IMR-90 (cell line): ENCODE measurements at regions not wholly inside any gene's neighbourhood (a gene's known extent, or its start where the extent isn't known, plus 50 kb on each side); places are given as distances from the start of the nearest gene placed in this dataset.

Source experiments
- ATAC-seq: fragments of 200-7000 bp; cut with Tn5 transposase; 2 replicates; pipeline ENCODE4 v1.9.1; 2020; ENCODE audit warnings: low read depth, mild to moderate bottlenecking, moderate library complexity
- BruUV-seq: library from RNA; stranded (reverse); fragments of 400-500 nt; replicated peaks from 2 replicates; lab custom pipeline; 2021; lab: Mats Ljungman, UMichigan
- CTCF ChIA-PET: fragments of 300-600 bp; formaldehyde crosslinking; extraction: SDS; loops from one replicate; lab custom pipeline; 2021; ENCODE audit warnings: antibody characterized with exemption; lab: Yijun Ruan, JAX
- POLR2A ChIA-PET: fragments of 300-600 bp; sonication (Branson Sonifier 250); formaldehyde crosslinking; loops from one replicate; lab custom pipeline; 2022; ENCODE audit warnings: antibody characterized with exemption; ENCODE audit not compliant: unreplicated experiment; lab: Charles Lee
- DNase-seq: peaks from one replicate; pipeline ENCODE4 v3.0.0; 2013
- H2AFZ ChIP-seq: replicated peaks from 2 replicates; pipeline ENCODE3; 2013; ENCODE audit warnings: low read length, mild to moderate bottlenecking; ENCODE audit not compliant: poor library complexity
- H2AK5ac ChIP-seq: 2 replicates; pipeline ENCODE4 v1.6.1; 2013; ENCODE audit warnings: low read depth, low read length, inconsistent platforms
- H2AK9ac ChIP-seq: replicated peaks from 2 replicates; pipeline ENCODE3; 2013; ENCODE audit warnings: mild to moderate bottlenecking, low read depth, low read length, moderate library complexity; ENCODE audit not compliant: poor library complexity
- H2BK120ac ChIP-seq: 2 replicates; pipeline ENCODE4 v1.6.1; 2013; ENCODE audit warnings: low read depth, low read length, inconsistent platforms
- H2BK15ac ChIP-seq: 3 replicates; pipeline ENCODE4 v1.6.1; 2013; ENCODE audit warnings: low read depth, low read length, inconsistent platforms
- H2BK20ac ChIP-seq: 2 replicates; pipeline ENCODE4 v1.6.1; 2013; ENCODE audit warnings: low read depth, mild to moderate bottlenecking, inconsistent platforms, low read length, moderate library complexity
- H2BK5ac ChIP-seq: 2 replicates; pipeline ENCODE4 v1.6.1; 2013; ENCODE audit warnings: mild to moderate bottlenecking, low read depth, low read length, inconsistent platforms; ENCODE audit not compliant: poor library complexity, severe bottlenecking
- H3K14ac ChIP-seq: replicated peaks from 2 replicates; pipeline ENCODE4 v1.6.1; 2013; ENCODE audit warnings: low read depth, low read length, inconsistent platforms
- H3K18ac ChIP-seq: 2 replicates; pipeline ENCODE4 v1.6.1; 2013; ENCODE audit warnings: low read depth, low read length, control low read depth
- H3K23ac ChIP-seq: 2 replicates; pipeline ENCODE4 v1.6.1; 2013; ENCODE audit warnings: low read depth, low read length, inconsistent platforms
- H3K27ac ChIP-seq: 2 replicates; pipeline ENCODE4 v1.5.1; 2013; ENCODE audit warnings: mild to moderate bottlenecking, control low read depth, low read length; ENCODE audit not compliant: insufficient read depth
- H3K27me3 ChIP-seq: 2 replicates; pipeline ENCODE4 v1.6.1; 2013; ENCODE audit warnings: low read length; ENCODE audit not compliant: control insufficient read depth, insufficient read depth
- H3K36me3 ChIP-seq: 2 replicates; pipeline ENCODE4 v1.6.1; 2013; ENCODE audit warnings: low read length, mixed read lengths; ENCODE audit not compliant: control insufficient read depth, insufficient read depth
- H3K4ac ChIP-seq: 2 replicates; pipeline ENCODE4 v1.6.1; 2013; ENCODE audit warnings: low read depth, low read length, inconsistent platforms
- H3K4me1 ChIP-seq: 2 replicates; pipeline ENCODE4 v1.6.1; 2013; ENCODE audit warnings: low read length, mixed read lengths; ENCODE audit not compliant: control insufficient read depth, insufficient read depth
- H3K4me2 ChIP-seq: 2 replicates; pipeline ENCODE4 v1.6.1; 2013; ENCODE audit warnings: low read depth, mild to moderate bottlenecking, control low read depth, low read length, moderate library complexity
- H3K4me3 ChIP-seq: 2 replicates; pipeline ENCODE4 v1.5.1; 2013; ENCODE audit warnings: low read depth, mild to moderate bottlenecking, control low read depth, low read length, moderate library complexity; ENCODE audit not compliant: insufficient read depth
- H3K56ac ChIP-seq: 2 replicates; pipeline ENCODE4 v1.6.1; 2013; ENCODE audit warnings: low read length, inconsistent platforms; ENCODE audit not compliant: insufficient read depth; ENCODE audit errors: extremely low read depth
- H3K79me1 ChIP-seq, 2 experiments: 2 replicates each; pipeline ENCODE4 v1.6.1; 2013; ENCODE audit warnings: low read length in 2 of 2, inconsistent platforms in 1 of 2, low read depth in 1 of 2
- H3K9ac ChIP-seq: 2 replicates; pipeline ENCODE4 v1.6.1; 2013; ENCODE audit warnings: low read depth, low read length, control low read depth
- H3K9me1 ChIP-seq: 2 replicates; pipeline ENCODE4 v1.6.1; 2013; ENCODE audit warnings: low read length, inconsistent platforms; ENCODE audit not compliant: insufficient read depth
- H3K9me3 ChIP-seq: 2 replicates; pipeline ENCODE4 v1.6.1; 2013; ENCODE audit warnings: low read length; ENCODE audit not compliant: control insufficient read depth, insufficient read depth
- H4K20me1 ChIP-seq: 2 replicates; pipeline ENCODE4 v1.6.1; 2013; ENCODE audit warnings: low read length, inconsistent platforms; ENCODE audit not compliant: insufficient read depth
- H4K5ac ChIP-seq: 2 replicates; pipeline ENCODE4 v1.6.1; 2013; ENCODE audit warnings: mild to moderate bottlenecking, low read depth, low read length, control low read depth
- H4K8ac ChIP-seq, 2 experiments: 2 replicates each; pipeline ENCODE4 v1.6.1; 2013; ENCODE audit warnings: low read depth in 2 of 2, low read length in 2 of 2, control low read depth in 1 of 2, inconsistent platforms in 1 of 2
- H4K91ac ChIP-seq: 2 replicates; pipeline ENCODE4 v1.6.1; 2013; ENCODE audit warnings: low read depth, low read length, inconsistent platforms; ENCODE audit not compliant: insufficient read depth
- BHLHE40 ChIP-seq: fragments of 150-350 bp; IDR thresholded peaks from 2 replicates; pipeline ENCODE4 v1.6.1; 2016; ENCODE audit warnings: mild to moderate bottlenecking, low read depth, low read length
- CEBPB ChIP-seq: IDR thresholded peaks from 2 replicates; pipeline ENCODE4 v1.6.1; 2012; ENCODE audit warnings: low read depth, low read length, improper control_type of control experiment
- CHD1 ChIP-seq: IDR thresholded peaks from 2 replicates; pipeline ENCODE4 v1.6.1; 2012; ENCODE audit warnings: low read depth, low read length, improper control_type of control experiment
- FOS ChIP-seq: fragments of 150-350 bp; IDR thresholded peaks from 2 replicates; pipeline ENCODE4 v1.6.1; 2016; ENCODE audit warnings: low read depth, low read length
- MAFK ChIP-seq: IDR thresholded peaks from 2 replicates; pipeline ENCODE4 v1.6.1; 2012; ENCODE audit warnings: low read depth, low read length, improper control_type of control experiment
- MAZ ChIP-seq: IDR thresholded peaks from 2 replicates; pipeline ENCODE4 v1.6.1; 2012; ENCODE audit warnings: low read depth, mild to moderate bottlenecking, low read length, improper control_type of control experiment, moderate library complexity, borderline replicate concordance
- MXI1 ChIP-seq: IDR thresholded peaks from 2 replicates; pipeline ENCODE4 v1.6.1; 2012; ENCODE audit warnings: low read depth, mild to moderate bottlenecking, low read length, moderate library complexity, borderline replicate concordance
- POLR2A ChIP-seq: IDR thresholded peaks from 2 replicates; pipeline ENCODE4 v1.6.1; 2012; ENCODE audit warnings: mild to moderate bottlenecking, low read depth, low read length
- RAD21 ChIP-seq: IDR thresholded peaks from 2 replicates; pipeline ENCODE4 v1.6.1; 2012; ENCODE audit warnings: low read length, improper control_type of control experiment
- RCOR1 ChIP-seq: IDR thresholded peaks from 2 replicates; pipeline ENCODE4 v1.6.1; 2012; ENCODE audit warnings: mild to moderate bottlenecking, low read length, improper control_type of control experiment; ENCODE audit not compliant: insufficient replicate concordance
- RFX5 ChIP-seq: IDR thresholded peaks from 2 replicates; pipeline ENCODE4 v1.8.0; 2012; ENCODE audit warnings: low read depth, mild to moderate bottlenecking, low read length, moderate library complexity
- SMC3 ChIP-seq: fragments of 150-350 bp; IDR thresholded peaks from 2 replicates; pipeline ENCODE4 v1.6.1; 2016; ENCODE audit warnings: low read depth, mild to moderate bottlenecking, antibody characterized with exemption, low read length, moderate library complexity
- USF2 ChIP-seq: fragments of 150-350 bp; IDR thresholded peaks from 2 replicates; pipeline ENCODE4 v1.6.1; 2017; ENCODE audit warnings: mild to moderate bottlenecking, antibody characterized with exemption, low read length, low read depth
- WGBS, 2 experiments: methylation state at CpG; one replicate each; pipeline versions ENCODE4 v1.1.5 to v1.1.7; 2013; ENCODE audit warnings: missing lambda C conversion rate in 2 of 2; ENCODE audit not compliant: insufficient read length in 1 of 2; ENCODE audit errors: extremely low coverage in 2 of 2; 5-methylcytosine and 5-hydroxymethylcytosine counted together
- dilution Hi-C: fragments of 300-500 bp; cut with HindIII; formaldehyde crosslinking; loops from one replicate; pipeline ENCODE4 v1.14.3; 2018; ENCODE audit warnings: low sequenced_read_pairs; ENCODE audit not compliant: unreplicated experiment
- in situ Hi-C: fragments of 300-500 bp; cut with MboI; formaldehyde crosslinking; loops from 3 replicates; pipeline ENCODE4 v1.14.3; 2019; ENCODE audit warnings: low sequenced_read_pairs, inconsistent platforms, mixed read lengths
- intact Hi-C: fragments of 100-400 bp; cut with micrococcal nuclease; formaldehyde crosslinking; loops from 2 replicates; pipeline ENCODE4 v1.10.0; 2022
- TF ChIP-seq, protein P1 (sequence below): conservative IDR thresholded peaks from 2 replicates; pipeline ENCODE4 v1.5.1; 2012; ENCODE audit warnings: mild to moderate bottlenecking, low read depth, low read length, improper control_type of control experiment
- TF ChIP-seq, protein P2 (sequence below): fragments of 150-350 bp; IDR thresholded peaks from 2 replicates; pipeline ENCODE4 v1.6.1; 2016; ENCODE audit warnings: low read depth, mild to moderate bottlenecking, low read length, moderate library complexity, borderline replicate concordance

DNA sequence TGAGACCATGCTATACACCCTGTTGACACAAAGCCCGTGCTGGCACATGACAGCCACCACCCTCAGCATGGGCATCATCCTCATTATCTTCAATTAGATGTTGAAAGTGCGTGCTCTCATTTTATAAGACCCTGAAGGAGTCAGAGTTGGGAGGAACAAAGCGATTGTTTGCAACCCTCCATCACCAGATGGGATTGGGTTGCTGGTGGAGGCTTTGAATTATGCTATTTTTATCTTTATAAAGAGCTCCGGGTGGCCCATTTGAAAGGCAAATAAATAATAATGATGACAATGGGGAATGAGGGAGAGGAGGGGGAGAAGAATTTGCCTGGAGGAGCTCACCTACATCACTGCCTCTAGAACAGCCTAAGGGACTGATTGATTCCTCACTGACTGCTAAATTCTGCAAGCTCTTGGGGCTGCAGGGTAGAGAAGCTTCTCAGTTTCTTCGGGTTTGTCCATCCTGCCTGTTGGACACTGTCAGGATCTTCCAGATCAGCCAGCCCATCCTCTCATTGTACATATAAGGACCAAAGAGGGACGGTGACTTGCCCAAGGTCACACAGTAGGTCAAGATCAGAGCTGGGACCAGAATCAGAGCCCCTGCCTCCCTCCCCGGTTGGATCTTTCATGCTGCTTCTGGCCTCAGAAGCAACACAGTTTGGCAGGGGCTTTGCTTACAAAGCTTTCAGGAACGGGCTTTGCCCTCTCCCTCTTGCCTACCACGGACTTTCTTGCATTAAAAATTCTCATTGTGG lies 130.9 kb upstream of the ZBTB40 start:
- H2AFZ ChIP-seq = no peak overlapping the region
- no peak overlapping the region for H2AK5ac ChIP-seq
- dilution Hi-C loops = no loop called here
- H3K4me3 ChIP-seq = no peak overlapping the region
- TF ChIP-seq, protein P1, sequence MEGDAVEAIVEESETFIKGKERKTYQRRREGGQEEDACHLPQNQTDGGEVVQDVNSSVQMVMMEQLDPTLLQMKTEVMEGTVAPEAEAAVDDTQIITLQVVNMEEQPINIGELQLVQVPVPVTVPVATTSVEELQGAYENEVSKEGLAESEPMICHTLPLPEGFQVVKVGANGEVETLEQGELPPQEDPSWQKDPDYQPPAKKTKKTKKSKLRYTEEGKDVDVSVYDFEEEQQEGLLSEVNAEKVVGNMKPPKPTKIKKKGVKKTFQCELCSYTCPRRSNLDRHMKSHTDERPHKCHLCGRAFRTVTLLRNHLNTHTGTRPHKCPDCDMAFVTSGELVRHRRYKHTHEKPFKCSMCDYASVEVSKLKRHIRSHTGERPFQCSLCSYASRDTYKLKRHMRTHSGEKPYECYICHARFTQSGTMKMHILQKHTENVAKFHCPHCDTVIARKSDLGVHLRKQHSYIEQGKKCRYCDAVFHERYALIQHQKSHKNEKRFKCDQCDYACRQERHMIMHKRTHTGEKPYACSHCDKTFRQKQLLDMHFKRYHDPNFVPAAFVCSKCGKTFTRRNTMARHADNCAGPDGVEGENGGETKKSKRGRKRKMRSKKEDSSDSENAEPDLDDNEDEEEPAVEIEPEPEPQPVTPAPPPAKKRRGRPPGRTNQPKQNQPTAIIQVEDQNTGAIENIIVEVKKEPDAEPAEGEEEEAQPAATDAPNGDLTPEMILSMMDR = no peak
- no peak for TF ChIP-seq CHD1
- no peak for TF ChIP-seq RCOR1
- TF ChIP-seq RFX5 = no peak
- TF ChIP-seq BHLHE40 = no peak
- no peak for TF ChIP-seq USF2
- no peak for TF ChIP-seq MAZ
- no peak for TF ChIP-seq POLR2A
- TF ChIP-seq FOS = no peak
- no peak for TF ChIP-seq RAD21
- no peak for TF ChIP-seq MXI1
- TF ChIP-seq, protein P2, sequence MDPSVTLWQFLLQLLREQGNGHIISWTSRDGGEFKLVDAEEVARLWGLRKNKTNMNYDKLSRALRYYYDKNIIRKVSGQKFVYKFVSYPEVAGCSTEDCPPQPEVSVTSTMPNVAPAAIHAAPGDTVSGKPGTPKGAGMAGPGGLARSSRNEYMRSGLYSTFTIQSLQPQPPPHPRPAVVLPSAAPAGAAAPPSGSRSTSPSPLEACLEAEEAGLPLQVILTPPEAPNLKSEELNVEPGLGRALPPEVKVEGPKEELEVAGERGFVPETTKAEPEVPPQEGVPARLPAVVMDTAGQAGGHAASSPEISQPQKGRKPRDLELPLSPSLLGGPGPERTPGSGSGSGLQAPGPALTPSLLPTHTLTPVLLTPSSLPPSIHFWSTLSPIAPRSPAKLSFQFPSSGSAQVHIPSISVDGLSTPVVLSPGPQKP = no peak
- TF ChIP-seq CEBPB = no peak
- TF ChIP-seq SMC3 = no peak
- no peak for TF ChIP-seq MAFK
- H3K27me3 ChIP-seq = peaks cover 69% of the 10 kb centered on the region
- no peak overlapping the region for H4K5ac ChIP-seq
- DNase-seq = no peak
- intact Hi-C loops = no loop called here
- H3K9ac ChIP-seq = no peak overlapping the region
- in situ Hi-C loops = no loop called here
- BruUV-seq = no TSS peak
- no peaks in the 10 kb centered on the region for H3K4me1 ChIP-seq
- ChIA-PET CTCF (no interaction called here), POLR2A (no interaction called here)
- WGBS, 2 experiments = 0% methylated on average over 1 of the region's 9 CpGs; no CpG with 5 or more reads in 1 of the 2 experiments
- H3K14ac ChIP-seq = no peak overlapping the region
- H2BK15ac ChIP-seq = no peak overlapping the region
- no peak overlapping the region for H3K4me2 ChIP-seq
- ATAC-seq = no peak
- H3K9me3 ChIP-seq = peaks cover 3% of the 10 kb centered on the region; the same call in 1 of the 2 replicates
- no peak overlapping the region for H3K18ac ChIP-seq
- no peak overlapping the region for H2BK20ac ChIP-seq
- H2BK5ac ChIP-seq = no peak overlapping the region
- no peak overlapping the region for H3K56ac ChIP-seq
- H4K91ac ChIP-seq = no peak overlapping the region
- no peak overlapping the region for H2BK120ac ChIP-seq
- H2AK9ac ChIP-seq = no peak overlapping the region
- H3K23ac ChIP-seq = no peak overlapping the region
- H3K9me1 ChIP-seq = no peaks in the 10 kb centered on the region
- no peaks in the 10 kb centered on the region for H3K36me3 ChIP-seq
- H4K20me1 ChIP-seq = no peaks in the 10 kb centered on the region
- no peak overlapping the region for H4K8ac ChIP-seq
- H3K27ac ChIP-seq = no peak overlapping the region
- no peak overlapping the region for H3K4ac ChIP-seq
- H3K79me1 ChIP-seq = no peaks in the 10 kb centered on the region
